Glomerular visceral epithelial cell (primary cell): ENCODE measurements at regions not wholly inside any gene's neighbourhood (a gene's known extent, or its start where the extent isn't known, plus 50 kb on each side); places are given as distances from the start of the nearest gene placed in this dataset.

Experiments used
- DNase-seq: peaks from one replicate; pipeline ENCODE4 v3.0.0-alpha.2; 2016; ENCODE audit errors: extremely low spot score

DNA sequence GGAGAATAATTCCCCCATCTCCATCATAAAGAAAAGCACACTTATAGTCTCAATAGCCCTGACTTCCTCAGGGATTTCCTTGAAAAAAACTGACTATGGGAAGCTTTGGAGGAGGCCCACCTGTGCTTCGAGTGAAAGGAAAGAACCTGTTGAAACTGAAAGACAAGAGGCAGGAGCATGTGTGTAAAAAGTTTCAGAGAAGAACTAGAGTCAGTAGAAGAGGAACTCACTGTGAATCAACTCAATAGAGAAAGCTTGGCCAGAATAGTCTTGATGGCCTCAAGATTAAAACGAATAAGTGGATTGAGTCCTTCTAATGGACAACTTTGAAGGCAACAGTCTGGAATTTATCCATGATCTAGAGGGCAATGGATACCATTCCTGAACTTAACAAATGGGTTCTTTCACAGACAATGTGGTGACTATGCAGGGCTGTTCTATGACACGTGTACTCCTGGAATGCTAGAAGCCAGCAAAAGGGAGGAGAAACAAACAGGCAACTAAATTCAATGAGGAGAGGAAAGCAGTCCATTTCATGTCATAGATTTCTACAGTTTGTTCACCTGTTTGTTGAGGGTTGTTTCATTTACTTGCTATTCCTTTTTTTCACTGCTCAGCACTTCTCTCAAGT, 442.3 kb downstream of the GRB14 start:
- DNase-seq: peak; percentile 29

- DNase-seq: no peak
These were observed 428.8 kb upstream of the FIGN start for GRCh38 chr2:164164602-164165001.

DNA sequence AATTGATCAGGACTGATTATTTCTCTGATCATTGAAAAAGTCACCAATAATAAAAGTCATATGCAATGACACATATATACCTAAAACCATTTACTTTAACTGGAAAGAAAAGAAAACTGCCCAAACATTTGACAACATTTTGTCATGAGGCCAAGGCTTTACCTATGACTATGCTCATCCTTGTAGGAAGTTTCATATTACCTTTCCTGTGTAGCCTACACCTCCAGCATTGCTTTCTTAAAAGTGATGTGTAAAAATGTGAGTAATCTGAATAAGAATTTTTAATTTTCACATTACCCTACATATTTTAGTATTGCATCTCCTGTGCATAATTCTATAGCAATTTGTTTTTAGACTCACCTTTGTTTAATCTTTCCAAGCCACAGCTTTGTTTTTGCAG, 419.8 kb upstream of the FIGN start:
- DNase-seq: no peak

- no peak for DNase-seq
These were observed 415.7 kb upstream of the FIGN start for GRCh38 chr2:164151522-164151921.

GRCh38 chr2:164150604-164151003, 414.8 kb upstream of the FIGN start:
- DNase-seq: no peak

DNA sequence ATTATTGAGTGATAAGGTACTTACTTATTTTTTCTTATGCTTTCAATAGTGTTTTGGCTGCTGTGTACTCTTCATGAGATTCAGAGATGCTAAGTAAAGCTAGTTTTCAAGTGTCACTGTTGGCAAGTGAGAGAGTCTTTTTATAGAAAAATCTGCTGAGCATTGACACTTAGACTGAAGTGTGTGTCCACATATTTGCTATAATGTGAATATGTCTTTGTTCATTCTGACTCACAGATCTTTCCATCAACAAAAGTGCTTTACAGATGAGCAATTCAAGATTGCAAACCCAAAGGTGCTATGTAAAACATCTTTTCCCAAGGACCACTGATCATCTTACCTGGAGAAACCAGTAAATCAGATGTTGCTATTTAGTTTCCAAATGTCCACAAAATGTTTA, 410.6 kb upstream of the FIGN start:
- DNase-seq: no peak

DNA sequence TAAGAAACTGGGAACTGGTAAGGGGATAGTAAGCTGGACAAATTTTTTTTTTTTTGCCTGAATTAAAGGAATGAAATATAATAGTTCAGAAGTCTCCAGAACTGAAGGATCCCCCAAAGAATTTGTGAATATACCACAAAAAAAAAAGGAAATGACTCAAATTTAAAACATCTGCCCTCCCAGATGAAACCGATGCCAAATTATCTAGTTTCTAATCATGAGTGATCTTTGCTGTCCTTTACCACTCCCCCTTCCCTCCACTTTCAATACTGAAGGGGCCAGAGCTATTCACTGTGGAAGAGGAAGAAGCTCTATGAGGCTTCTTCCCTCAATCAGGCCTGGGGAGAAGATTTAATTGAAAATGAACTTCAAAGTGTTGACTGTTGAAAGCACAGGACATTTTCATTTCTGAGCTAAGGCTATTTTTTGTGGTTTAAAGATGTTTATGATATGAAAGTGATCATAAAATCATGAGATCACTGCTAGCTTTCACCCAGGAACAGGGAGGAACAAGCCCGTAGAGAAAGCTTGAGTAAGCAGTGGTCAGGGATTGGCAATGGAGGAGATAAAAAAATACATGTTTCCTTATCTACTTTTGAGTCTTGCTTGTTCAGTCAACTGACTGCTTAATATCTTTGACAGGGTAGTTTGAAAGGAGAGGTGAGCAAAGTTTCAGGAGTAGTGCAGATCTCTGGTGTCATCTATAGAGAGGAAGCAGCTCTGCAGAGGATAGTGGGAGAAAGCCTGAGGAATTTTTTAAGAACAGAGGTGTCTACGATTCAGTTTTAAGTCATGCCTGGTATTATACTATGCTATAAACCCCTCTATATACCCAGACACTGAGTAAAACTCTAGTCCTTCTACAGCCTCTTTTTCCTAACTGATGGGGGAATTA, 409.5 kb upstream of the FIGN start:
- peak; percentile 37 for DNase-seq

DNA sequence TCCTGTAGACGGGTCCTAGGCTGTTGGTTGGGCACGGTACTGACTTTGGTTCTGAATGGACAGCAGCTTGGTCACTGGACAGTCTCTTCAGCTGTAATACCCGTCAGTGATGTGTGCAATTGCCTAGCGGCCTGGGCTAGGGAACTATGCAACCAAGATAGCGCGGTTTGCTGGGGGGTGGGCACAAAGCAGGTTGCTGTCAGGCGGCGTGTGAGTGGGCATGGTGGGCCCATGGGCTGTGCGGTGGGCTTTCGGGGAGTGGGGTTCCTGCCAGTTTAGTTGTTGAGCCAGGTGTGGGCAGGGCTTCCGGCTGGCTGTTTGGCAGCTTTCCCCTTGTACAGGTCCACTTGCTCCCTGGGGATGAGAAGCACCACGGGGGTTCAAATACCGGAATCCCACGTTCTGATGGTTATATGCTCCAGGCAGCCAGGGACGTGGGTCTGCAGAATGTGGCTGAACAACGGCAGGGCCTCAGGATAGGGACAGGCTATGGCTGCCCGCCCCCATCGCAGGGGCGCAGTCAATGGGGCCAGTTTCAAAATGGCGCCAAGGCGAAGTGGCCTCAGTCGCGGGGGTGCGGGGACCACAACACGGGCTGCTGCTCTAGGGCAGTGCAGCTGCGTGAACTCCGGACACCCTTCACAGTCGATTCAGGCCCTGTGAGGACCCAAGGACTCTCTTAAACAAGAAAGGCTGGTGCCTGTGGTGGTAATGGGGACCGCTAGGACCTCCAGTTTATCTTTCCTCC, 407.5 kb upstream of the FIGN start:
- no peak for DNase-seq

- DNase-seq: no peak
These were observed 406.9 kb upstream of the FIGN start for GRCh38 chr2:164142755-164143154.

DNA sequence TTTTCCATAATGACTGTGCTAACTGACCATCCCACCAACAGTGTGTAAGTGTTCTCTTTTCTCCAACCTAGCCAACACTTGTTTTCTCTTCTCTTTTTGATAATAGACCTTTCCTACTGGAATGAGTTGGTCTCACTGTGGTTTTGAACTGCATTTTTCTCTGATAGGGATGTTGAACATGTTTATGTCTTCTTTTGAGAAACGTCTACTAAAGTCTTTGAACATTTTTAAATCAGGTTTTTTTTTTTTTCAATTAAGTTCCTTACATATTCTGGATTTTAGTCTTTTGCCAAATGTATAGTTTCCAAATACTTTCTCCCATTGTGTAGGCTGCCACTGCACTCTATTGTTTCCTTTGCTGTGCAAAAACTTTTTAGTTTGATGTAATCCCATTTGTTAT, 405.5 kb upstream of the FIGN start:
- DNase-seq: no peak

- DNase-seq: no peak
These were observed 402.9 kb upstream of the FIGN start for GRCh38 chr2:164138750-164139149.

DNA sequence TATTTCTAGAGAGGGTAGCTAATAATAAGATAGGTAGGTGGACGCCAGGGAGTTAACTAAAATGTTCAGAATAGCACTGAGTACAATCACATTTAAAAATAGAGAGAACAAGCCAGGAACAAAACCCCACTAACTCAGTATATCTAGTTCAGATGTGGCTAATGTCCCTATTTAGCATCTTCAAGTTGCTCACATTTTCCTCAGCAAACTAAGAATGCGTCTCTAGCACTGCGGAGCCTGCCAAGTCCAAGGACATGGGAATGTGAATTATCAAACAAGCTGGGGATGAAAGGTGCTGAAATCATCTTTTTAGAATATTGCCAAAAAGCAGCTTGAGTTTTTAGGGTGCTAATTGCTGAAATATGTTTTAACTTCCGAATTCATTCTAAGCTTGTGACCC, 398.5 kb upstream of the FIGN start:
- DNase-seq: no peak

DNA sequence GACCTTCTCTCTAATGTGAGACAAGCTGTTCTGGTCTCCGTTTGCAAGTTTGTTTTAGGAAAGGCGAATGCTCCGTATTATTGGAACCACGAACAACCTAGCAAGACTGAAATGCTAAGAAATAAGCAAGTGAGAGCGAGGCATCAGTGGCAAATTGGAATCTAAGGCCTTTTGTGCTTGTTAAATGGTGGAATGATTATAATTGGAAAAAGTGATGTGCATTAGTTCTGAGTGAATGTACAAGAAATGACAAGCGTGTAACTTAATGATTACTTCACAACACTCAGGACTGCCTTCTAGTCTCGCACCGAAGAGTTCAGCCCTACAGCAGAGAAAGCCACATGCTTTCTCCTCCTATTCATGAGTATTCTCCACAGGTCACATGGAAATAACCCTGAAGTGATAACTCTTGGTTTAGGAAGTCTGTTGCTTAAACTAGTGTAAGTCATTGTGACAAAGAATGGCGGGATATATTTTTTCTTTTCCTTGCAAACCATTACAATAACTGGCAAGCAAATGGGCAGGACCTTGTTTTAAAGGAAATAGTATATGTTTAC, 392.2 kb upstream of the FIGN start:
- DNase-seq: no peak

GRCh38 chr2:164126960-164127660, 391.3 kb upstream of the FIGN start:
- peak; percentile 38 for DNase-seq

DNA sequence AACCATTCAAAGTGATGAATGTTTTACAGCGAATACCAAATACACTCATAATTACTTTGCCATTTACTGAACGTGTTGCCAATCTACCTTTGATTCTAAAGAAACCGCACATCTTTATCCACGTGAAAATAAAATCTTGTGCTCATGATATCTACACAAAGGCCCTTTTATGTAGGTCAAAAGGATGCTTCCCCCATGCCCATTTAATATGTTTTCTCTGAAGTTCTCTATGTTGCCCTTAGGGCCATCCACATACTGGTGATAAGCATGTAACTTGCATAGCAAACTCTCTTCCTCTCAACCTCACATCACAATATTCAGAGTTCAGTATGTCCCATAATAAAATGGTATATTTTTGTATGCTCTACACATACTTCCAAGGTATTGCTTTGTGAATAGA, 380.0 kb upstream of the FIGN start:
- DNase-seq: no peak

GRCh38 chr2:164114937-164115336, 379.1 kb upstream of the FIGN start:
- DNase-seq: no peak

- DNase-seq: no peak
These were observed 376.3 kb upstream of the FIGN start for GRCh38 chr2:164112105-164112504.

DNA sequence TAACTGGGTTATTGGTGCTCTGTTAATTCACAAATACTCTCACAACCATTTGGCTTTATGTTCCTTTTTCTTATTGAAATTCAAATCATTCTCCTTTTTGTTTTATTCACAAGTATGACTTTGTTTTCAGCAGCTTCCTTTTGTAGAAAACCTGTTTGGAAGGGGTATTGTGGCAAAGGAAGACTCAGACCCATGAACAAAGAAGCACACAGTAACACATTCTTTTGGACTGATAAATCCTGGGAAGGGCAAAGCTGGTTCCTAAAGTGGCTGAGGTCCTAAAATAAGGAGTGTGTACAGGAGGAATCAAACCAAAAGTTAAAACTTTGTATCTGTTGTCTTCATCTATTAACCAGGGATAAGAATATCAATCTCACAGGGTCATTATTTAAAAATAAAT, 374.7 kb upstream of the FIGN start:
- DNase-seq: no peak

- DNase-seq: no peak
These were observed 373.2 kb upstream of the FIGN start for GRCh38 chr2:164109006-164109405.

- DNase-seq: no peak
These were observed 367.5 kb upstream of the FIGN start for GRCh38 chr2:164103271-164103670.

DNA sequence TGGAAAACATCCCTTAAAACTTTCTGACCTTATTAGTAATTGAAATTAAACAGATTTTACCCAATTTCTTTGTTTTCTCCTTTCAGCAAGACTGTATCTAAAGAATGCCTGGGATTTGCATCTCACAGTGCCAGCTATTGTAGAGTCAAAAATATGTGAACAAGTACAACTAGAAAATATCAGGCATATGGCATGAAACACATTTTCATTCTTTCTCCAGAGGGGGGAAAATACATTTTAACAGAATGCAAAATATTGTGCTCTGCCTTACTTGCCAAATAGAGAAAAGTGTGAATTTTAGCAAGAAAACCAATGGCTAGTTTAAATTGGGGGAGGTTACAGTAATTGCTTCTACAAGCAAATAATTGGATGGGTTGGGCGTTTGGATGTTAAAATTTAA, 366.6 kb upstream of the FIGN start:
- no peak for DNase-seq

DNA sequence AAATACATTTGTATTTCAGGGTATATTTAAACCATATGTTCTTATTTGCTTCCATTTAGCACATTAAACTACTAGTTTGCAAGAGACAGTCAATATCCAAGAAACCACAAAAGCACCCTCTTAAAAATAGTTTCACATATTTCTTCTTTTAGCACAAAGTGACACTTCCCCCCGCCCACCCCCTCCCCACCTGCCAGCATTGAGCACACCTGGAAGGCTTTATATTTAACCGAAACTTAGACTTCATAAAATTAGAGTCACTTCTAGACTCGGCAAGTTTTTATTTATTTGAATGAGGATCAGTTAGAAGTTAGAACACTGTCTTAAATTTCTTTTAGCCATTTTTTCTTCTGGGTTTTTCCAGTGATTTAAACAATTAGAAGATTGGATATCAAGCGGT, 355.9 kb upstream of the FIGN start:
- no peak for DNase-seq
